SIG-M5 treated with dmso at 0.1 percent for 504 hours (cell line): ENCODE measurements at regions not wholly inside any gene's neighbourhood (a gene's known extent, or its start where the extent isn't known, plus 50 kb on each side); places are given as distances from the start of the nearest gene placed in this dataset.

ENCODE experiments used
- DNase-seq: peaks from one replicate; lab custom pipeline; 2025; ENCODE audit not compliant: unreplicated experiment; lab: John Stamatoyannopoulos, UW

GRCh38 chr13:108360139-108360538, 90.6 kb downstream of the TNFSF13B start:
- DNase-seq: no peak

- DNase-seq: no peak
Observed at GRCh38 chr13:108361769-108362168, 92.3 kb downstream of the TNFSF13B start.

DNA sequence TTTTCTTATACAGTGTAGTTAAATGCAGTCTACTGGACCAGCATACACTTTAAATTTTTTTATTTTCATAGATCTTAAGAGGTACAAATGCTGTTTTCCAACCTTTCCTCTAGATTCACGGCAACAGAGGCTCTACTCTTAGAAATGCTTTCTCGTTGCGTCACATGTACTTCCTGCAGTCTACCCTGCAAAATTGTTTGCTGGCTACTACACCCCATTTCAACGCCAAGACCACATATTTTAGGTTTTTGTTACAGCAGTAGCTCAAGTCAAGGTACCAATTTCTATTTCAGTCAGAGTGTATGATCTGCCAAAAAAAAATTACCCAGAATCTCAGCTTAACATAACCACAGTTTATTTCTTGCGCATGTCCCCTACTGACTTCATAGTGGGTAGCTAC, 94.1 kb downstream of the TNFSF13B start:
- peak; percentile 52 for DNase-seq

DNA sequence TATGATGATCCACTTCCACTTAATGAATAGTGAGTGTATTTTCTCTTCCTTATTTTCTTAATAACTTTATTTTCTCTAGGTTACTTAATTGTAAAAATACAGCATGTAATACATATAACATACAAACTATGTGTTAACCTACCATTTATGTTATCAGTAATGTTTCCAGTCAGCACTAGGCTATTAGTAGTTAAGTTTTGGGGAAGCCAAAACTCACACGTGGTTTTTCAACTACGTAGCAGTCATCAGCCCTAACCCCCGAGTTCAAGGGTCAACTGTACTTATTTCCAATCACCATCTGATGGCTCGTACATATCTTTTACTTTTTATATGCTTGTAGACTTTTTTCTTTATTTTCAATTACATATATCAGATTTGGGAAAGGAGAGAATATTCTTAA, 95.7 kb downstream of the TNFSF13B start:
- no peak for DNase-seq

- peak; percentile 82 for DNase-seq
Observed at GRCh38 chr13:108368250-108368905, 98.9 kb downstream of the TNFSF13B start.

- DNase-seq: no peak
Observed at GRCh38 chr13:108369412-108369811, 99.9 kb downstream of the TNFSF13B start.

DNA sequence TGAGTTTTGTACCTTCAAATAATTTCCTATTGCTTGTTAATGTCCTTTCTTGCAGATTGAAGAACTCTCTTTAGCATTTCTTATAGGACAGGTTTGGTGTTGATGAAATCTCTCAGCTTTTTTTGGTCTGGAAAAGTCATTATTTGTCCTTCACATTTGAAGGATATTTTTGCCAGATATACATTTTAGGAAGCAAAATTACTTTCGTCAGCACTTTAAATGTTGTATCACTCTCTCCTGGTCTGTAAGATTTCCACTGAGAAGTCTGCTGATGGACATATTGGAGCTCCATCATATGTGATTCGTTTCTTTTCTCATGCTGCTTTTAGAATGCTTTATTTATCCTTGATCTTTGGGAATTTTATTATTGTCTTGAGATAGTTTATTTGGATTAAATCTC, 105.5 kb downstream of the TNFSF13B start:
- DNase-seq: no peak

DNA sequence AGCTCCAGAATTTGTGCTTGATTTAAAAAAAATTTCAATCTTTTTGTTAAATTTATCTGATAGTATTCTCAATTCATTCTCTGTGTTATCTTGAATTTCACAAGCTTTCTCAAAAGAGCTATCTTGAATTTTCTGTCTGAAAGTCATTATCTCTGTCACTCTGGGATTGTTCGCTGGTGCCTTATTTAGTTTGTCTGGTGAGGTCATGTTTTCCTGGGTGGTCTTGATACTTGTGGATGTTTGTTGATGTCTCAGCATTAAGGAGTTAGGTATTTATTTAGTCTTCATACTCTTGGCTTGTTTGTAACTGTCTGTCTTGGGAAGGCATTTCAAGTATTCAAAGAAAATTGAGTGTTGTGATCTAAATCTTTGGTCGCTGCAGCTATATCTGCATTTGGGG, 106.3 kb downstream of the TNFSF13B start:
- DNase-seq: no peak

- no peak for DNase-seq
Observed at GRCh38 chr13:108376308-108376707, 106.8 kb downstream of the TNFSF13B start.

- DNase-seq: no peak
Observed at GRCh38 chr13:108377646-108378206, 108.2 kb downstream of the TNFSF13B start.

DNA sequence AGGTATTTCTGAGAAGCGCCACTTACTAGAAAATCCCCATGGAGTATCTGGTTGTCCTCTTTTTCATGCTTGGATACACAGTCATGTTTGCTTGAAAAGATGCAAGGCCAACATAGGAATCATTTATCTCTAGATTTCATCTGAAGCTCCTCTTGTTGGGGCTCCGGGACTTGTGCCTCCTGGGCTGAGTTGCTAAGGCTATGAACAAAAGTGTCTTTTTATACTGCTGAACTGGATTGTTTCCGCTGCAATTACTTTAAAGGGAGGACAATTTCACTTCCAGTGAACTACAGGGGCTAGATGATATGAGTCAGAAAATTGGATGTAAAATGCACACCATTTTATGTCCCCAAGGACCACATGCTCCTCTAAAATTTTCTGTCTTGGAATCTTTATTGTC, 114.1 kb downstream of the TNFSF13B start:
- no peak for DNase-seq

- DNase-seq: no peak
Observed at GRCh38 chr13:108387156-108387555, 117.6 kb downstream of the TNFSF13B start.

- DNase-seq: no peak
Observed at GRCh38 chr13:108402850-108403249, 133.3 kb downstream of the TNFSF13B start.

- DNase-seq: peak; percentile 42
Observed at GRCh38 chr13:108407495-108407894, 138.0 kb downstream of the TNFSF13B start.

DNA sequence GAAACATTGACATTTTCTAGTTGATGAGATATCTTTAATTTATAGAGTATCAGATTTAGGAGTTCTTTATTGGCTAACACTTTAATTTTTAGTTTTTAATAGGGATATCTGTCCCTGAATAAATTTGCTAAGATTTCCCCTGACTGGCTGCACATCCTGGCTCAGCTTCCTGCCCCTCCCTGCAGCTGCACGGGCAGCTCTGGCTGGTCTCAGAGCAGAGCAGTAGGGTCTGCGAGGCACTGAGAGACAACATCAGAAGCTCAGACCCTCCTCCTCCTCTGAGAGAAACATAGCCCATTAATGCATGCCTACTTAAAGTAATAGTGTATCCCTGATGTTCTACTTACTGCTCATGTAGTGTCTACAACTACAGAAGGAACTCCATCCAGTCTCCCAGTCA, 139.2 kb downstream of the TNFSF13B start:
- DNase-seq: no peak

DNA sequence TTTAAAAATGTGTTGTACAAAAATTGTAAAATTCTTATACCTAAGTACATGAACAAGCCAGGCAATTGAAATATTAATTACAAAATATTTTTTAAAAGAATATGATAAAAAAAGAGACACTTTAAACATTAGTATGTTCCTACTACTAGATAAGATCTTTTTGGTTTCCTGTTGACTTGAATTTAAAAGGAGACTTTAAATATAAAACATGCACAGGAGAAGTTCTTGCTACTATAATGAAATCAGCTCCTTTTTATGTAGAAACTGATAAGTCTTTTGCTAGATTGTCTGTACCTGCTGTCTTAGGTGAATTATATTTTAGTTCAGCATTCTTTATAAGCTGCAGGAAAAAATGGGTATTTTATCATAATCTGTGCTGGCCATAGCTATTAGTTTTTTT, 140.2 kb downstream of the TNFSF13B start:
- no peak for DNase-seq

DNA sequence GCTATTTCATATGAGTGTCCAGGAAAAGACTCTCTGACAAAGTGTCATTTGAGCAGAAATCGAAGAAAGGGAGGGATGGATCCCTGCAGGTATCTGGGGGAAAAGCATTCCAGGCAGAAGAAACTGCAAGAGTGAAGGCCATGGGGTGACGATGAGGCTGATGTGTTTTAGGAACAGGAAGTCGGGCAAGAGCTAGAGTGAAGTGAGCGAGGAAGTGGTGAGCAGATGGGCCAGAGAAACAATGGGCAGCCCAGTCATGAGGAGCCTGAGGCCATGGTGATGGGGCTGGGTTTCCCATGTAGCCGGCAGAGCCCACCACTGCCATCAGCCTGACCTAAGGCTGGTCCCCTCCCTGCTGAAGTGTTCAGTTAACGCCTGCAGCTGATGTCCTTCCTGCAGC, 150.2 kb downstream of the TNFSF13B start:
- no peak for DNase-seq

GRCh38 chr13:108425056-108425455, 155.5 kb downstream of the TNFSF13B start:
- no peak for DNase-seq

- DNase-seq: no peak
Observed at GRCh38 chr13:108426893-108427292, 157.4 kb downstream of the TNFSF13B start.

- DNase-seq: no peak
Observed at GRCh38 chr13:108427355-108427754, 157.8 kb downstream of the TNFSF13B start.

GRCh38 chr13:108428691-108429090, 159.2 kb downstream of the TNFSF13B start:
- DNase-seq: no peak

GRCh38 chr13:108433976-108434755, 164.6 kb downstream of the TNFSF13B start:
- DNase-seq: no peak
